CD4-positive, CD25-positive, alpha-beta regulatory T cell (primary cell): ENCODE measurements at regions not wholly inside any gene's neighbourhood (a gene's known extent, or its start where the extent isn't known, plus 50 kb on each side); places are given as distances from the start of the nearest gene placed in this dataset.

Experiments
- ATAC-seq, 2 donors: fragments of 150-1000 bp; cut with Tn5 transposase; one replicate each; pipeline ENCODE4 v1.10.0; 2021; ENCODE audit warnings: low read depth in 2 of 2, moderate number of reproducible peaks in 2 of 2, moderate library complexity in 1 of 2
- DNase-seq, 3 donors: peaks; one replicate each; pipeline versions ENCODE4 v3.0.0 to v3.0.0-alpha.2; 2012 to 2022; ENCODE audit warnings: mixed read lengths in 1 of 3
- H3K27ac ChIP-seq: one replicate; pipeline ENCODE4 v1.7.0; 2013; ENCODE audit warnings: mild to moderate bottlenecking, low read length; ENCODE audit not compliant: insufficient read depth, poor library complexity, severe bottlenecking
- H3K27me3 ChIP-seq: one replicate; pipeline ENCODE4 v1.7.0; 2013; ENCODE audit warnings: low read length; ENCODE audit not compliant: control insufficient read depth, insufficient read depth
- H3K36me3 ChIP-seq: one replicate; pipeline ENCODE4 v1.7.0; 2013; ENCODE audit warnings: mild to moderate bottlenecking, low read length, moderate library complexity; ENCODE audit not compliant: control insufficient read depth, insufficient read depth
- H3K4me1 ChIP-seq: 2 replicates; pipeline ENCODE4 v1.7.0; 2013; ENCODE audit warnings: mild to moderate bottlenecking, low read length; ENCODE audit not compliant: insufficient read depth, control insufficient read depth, poor library complexity, severe bottlenecking
- H3K4me3 ChIP-seq: one replicate; pipeline ENCODE4 v1.7.0; 2013; ENCODE audit warnings: low read depth, mild to moderate bottlenecking, low read length, moderate library complexity
- H3K9me3 ChIP-seq, 2 experiments: 1 replicate in 1 of 2; 2 replicates in 1 of 2; pipeline ENCODE4 v1.7.0; 2013; ENCODE audit warnings: low read length in 2 of 2, mild to moderate bottlenecking in 1 of 2, moderate library complexity in 1 of 2; ENCODE audit not compliant: control insufficient read depth in 2 of 2
- H3K27ac Mint-ChIP-seq, 3 donors: one replicate each; pipeline ENCODE4 v1.8.0; 2020 to 2022; ENCODE audit warnings: mild to moderate bottlenecking in 3 of 3, mixed read lengths in 3 of 3, moderate library complexity in 2 of 3
- H3K27me3 Mint-ChIP-seq: one replicate; pipeline ENCODE4 v1.8.0; 2022; ENCODE audit warnings: mild to moderate bottlenecking, mixed read lengths
- H3K36me3 Mint-ChIP-seq: one replicate; pipeline ENCODE4 v1.8.0; 2020; ENCODE audit warnings: mixed read lengths
- H3K4me1 Mint-ChIP-seq, 4 donors: one replicate each; pipeline ENCODE4 v1.8.0; 2020 to 2022; ENCODE audit warnings: mixed read lengths in 4 of 4, mild to moderate bottlenecking in 1 of 4
- H3K4me3 Mint-ChIP-seq, 4 donors: one replicate each; pipeline ENCODE4 v1.8.0; 2020 to 2022; ENCODE audit warnings: mild to moderate bottlenecking in 4 of 4, mixed read lengths in 4 of 4, moderate library complexity in 3 of 4
- H3K9me3 Mint-ChIP-seq, 7 donors: one replicate each; pipeline ENCODE4 v1.8.0; 2020 to 2022; ENCODE audit warnings: mixed read lengths in 7 of 7, mild to moderate bottlenecking in 3 of 7, moderate library complexity in 2 of 7

DNA sequence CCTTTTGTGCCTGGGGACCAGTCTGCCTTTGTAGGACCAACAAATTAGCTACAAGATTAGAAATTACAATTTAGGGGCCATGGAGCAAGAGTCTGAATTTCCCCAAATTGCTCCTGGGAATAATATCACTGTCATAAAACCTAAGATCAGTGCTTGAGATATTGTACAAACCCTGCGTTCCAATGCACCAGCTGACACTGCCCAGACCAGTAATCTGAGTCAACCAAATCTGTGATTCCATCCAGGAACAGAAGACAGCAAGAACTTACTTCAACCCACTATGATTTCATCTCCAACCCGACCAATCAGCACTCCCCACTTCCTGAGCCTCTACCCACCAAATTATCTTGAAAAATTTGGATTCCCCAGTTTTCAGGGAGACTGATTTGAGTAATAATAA lies 1305.0 kb upstream of the NRXN1 start:
- Mint-ChIP-seq H3K4me3 (no peak overlapping the region), H3K36me3 (no peaks in the 10 kb centered on the region), H3K27ac (no peak overlapping the region), H3K27me3 (no peaks in the 10 kb centered on the region), H3K4me1 (no peaks in the 10 kb centered on the region), H3K9me3 (peaks cover 2 to 18% (median 7%) of the 10 kb centered on the region in 7 donors)
- Histone ChIP-seq H3K36me3 (no peaks in the 10 kb centered on the region), H3K9me3 (peaks cover 0 to 5% of the 10 kb centered on the region in 2 experiments), H3K27me3 (no peaks in the 10 kb centered on the region), H3K27ac (no peak overlapping the region), H3K4me1 (no peaks in the 10 kb centered on the region), H3K4me3 (no peak overlapping the region)
- ATAC-seq (no peak), DNase-seq (no peak)

DNA sequence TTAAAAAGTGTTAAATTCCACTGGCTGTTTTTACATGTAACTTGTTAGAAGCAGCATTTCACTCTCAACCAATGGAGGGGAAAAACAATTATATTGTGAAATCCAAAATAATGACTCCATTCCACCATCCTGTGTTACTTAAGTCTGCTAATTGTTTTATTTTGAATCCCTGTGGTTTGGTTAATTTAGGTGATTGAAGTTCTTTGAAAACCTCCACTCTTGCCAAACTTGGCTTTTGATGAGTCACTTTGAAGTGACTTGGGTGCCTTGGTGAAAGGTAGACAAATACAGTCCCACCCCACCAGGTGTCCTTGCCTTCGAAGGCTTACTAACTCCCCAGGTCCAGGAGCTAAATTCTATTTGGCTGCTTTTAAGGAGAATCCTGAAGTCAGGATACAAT lies 1303.8 kb upstream of the NRXN1 start:
- no peaks in the 10 kb centered on the region for H3K4me1 Mint-ChIP-seq
- ATAC-seq = no peak
- no peaks in the 10 kb centered on the region for H3K27me3 Mint-ChIP-seq
- no peak for DNase-seq
- Histone ChIP-seq H3K36me3 (no peaks in the 10 kb centered on the region), H3K4me3 (no peak overlapping the region), H3K27me3 (no peaks in the 10 kb centered on the region), H3K27ac (no peak overlapping the region), H3K9me3 (peaks cover 0 to 5% of the 10 kb centered on the region in 2 experiments), H3K4me1 (no peaks in the 10 kb centered on the region)
- no peak overlapping the region for H3K27ac Mint-ChIP-seq
- H3K36me3 Mint-ChIP-seq = no peaks in the 10 kb centered on the region
- H3K4me3 Mint-ChIP-seq = no peak overlapping the region
- H3K9me3 Mint-ChIP-seq = peaks cover 2 to 12% (median 10%) of the 10 kb centered on the region in 7 donors

- Mint-ChIP-seq H3K4me3 (no peak overlapping the region), H3K27ac (no peak overlapping the region), H3K4me1 (no peaks in the 10 kb centered on the region), H3K9me3 (peaks cover 2 to 15% (median 10%) of the 10 kb centered on the region in 7 donors), H3K36me3 (no peaks in the 10 kb centered on the region), H3K27me3 (no peaks in the 10 kb centered on the region)
- Histone ChIP-seq H3K27ac (no peak overlapping the region), H3K4me3 (no peak overlapping the region), H3K36me3 (no peaks in the 10 kb centered on the region), H3K9me3 (peaks cover 0 to 5% of the 10 kb centered on the region in 2 experiments), H3K27me3 (no peaks in the 10 kb centered on the region), H3K4me1 (no peaks in the 10 kb centered on the region)
- ATAC-seq (no peak), DNase-seq (no peak)
These were observed 1302.3 kb upstream of the NRXN1 start for GRCh38 chr2:52334185-52334584.

- Histone ChIP-seq H3K4me1 (no peaks in the 10 kb centered on the region), H3K4me3 (no peak overlapping the region), H3K27ac (no peak overlapping the region), H3K36me3 (no peaks in the 10 kb centered on the region), H3K9me3 (peaks cover 5 to 16% of the 10 kb centered on the region in 2 experiments), H3K27me3 (no peaks in the 10 kb centered on the region)
- Mint-ChIP-seq H3K4me3 (no peak overlapping the region), H3K4me1 (no peaks in the 10 kb centered on the region), H3K27me3 (no peaks in the 10 kb centered on the region), H3K9me3 (peaks cover 0 to 34% (median 7%) of the 10 kb centered on the region in 7 donors), H3K36me3 (no peaks in the 10 kb centered on the region), H3K27ac (no peak overlapping the region)
- ATAC-seq = no peak
- no peak for DNase-seq
These were observed 1295.7 kb upstream of the NRXN1 start for GRCh38 chr2:52327641-52328040.

- ATAC-seq (no peak), DNase-seq (no peak)
- Histone ChIP-seq H3K9me3 (no peaks in the 10 kb centered on the region), H3K27ac (no peak overlapping the region), H3K27me3 (no peaks in the 10 kb centered on the region), H3K36me3 (no peaks in the 10 kb centered on the region), H3K4me1 (no peaks in the 10 kb centered on the region), H3K4me3 (no peak overlapping the region)
- no peak overlapping the region for H3K4me3 Mint-ChIP-seq
- H3K9me3 Mint-ChIP-seq = peaks cover 0 to 26% (median 5%) of the 10 kb centered on the region in 7 donors
- no peak overlapping the region for H3K27ac Mint-ChIP-seq
- H3K27me3 Mint-ChIP-seq = no peaks in the 10 kb centered on the region
- H3K36me3 Mint-ChIP-seq = no peaks in the 10 kb centered on the region
- no peaks in the 10 kb centered on the region for H3K4me1 Mint-ChIP-seq
These were observed 1282.3 kb upstream of the NRXN1 start for GRCh38 chr2:52314231-52314630.

- Histone ChIP-seq H3K4me3 (no peak overlapping the region), H3K27me3 (no peaks in the 10 kb centered on the region), H3K36me3 (no peaks in the 10 kb centered on the region), H3K9me3 (peaks cover 0 to 5% of the 10 kb centered on the region in 2 experiments), H3K27ac (no peak overlapping the region), H3K4me1 (no peaks in the 10 kb centered on the region)
- Mint-ChIP-seq H3K27ac (no peak overlapping the region), H3K4me3 (no peak overlapping the region), H3K36me3 (no peaks in the 10 kb centered on the region), H3K27me3 (no peaks in the 10 kb centered on the region), H3K4me1 (no peaks in the 10 kb centered on the region), H3K9me3 (peaks cover 0 to 24% (median 5%) of the 10 kb centered on the region in 7 donors)
- no peak for ATAC-seq
- no peak for DNase-seq
These were observed 1280.6 kb upstream of the NRXN1 start for GRCh38 chr2:52312486-52312885.

DNA sequence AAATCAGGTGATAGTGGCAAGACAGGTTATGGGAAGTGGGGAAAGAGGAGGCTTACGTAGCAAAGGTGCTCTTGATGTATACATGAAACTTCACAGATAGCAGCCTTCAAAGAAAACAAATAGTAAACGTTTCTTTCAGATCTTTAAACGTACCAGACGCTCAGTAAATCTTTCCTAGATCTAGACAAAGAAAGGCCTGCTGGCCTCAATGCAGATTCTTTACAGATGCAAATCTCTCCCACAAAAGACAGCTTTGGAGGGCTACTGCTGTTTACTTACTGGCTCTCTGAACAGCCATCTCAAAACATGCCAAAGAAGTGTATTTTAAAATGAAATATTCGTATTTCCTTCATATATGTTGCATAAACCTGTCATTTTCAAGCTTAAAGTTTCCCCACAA lies 1279.9 kb upstream of the NRXN1 start:
- Mint-ChIP-seq H3K36me3 (no peaks in the 10 kb centered on the region), H3K4me1 (no peaks in the 10 kb centered on the region), H3K27me3 (no peaks in the 10 kb centered on the region), H3K9me3 (peaks cover 0 to 24% (median 5%) of the 10 kb centered on the region in 7 donors), H3K4me3 (no peak overlapping the region), H3K27ac (no peak overlapping the region)
- H3K27me3 ChIP-seq = no peaks in the 10 kb centered on the region
- H3K36me3 ChIP-seq = no peaks in the 10 kb centered on the region
- H3K4me1 ChIP-seq = no peaks in the 10 kb centered on the region
- H3K9me3 ChIP-seq = peaks cover 0 to 5% of the 10 kb centered on the region in 2 experiments
- no peak for ATAC-seq
- DNase-seq = no peak
- H3K4me3 ChIP-seq = no peak overlapping the region
- no peak overlapping the region for H3K27ac ChIP-seq

- no peaks in the 10 kb centered on the region for H3K4me1 Mint-ChIP-seq
- H3K27ac Mint-ChIP-seq = no peak overlapping the region
- no peak overlapping the region for H3K4me3 ChIP-seq
- no peaks in the 10 kb centered on the region for H3K27me3 ChIP-seq
- no peak for ATAC-seq
- no peaks in the 10 kb centered on the region for H3K36me3 Mint-ChIP-seq
- no peaks in the 10 kb centered on the region for H3K4me1 ChIP-seq
- DNase-seq = no peak
- no peak overlapping the region for H3K27ac ChIP-seq
- H3K9me3 Mint-ChIP-seq = peaks cover under 1 to 30% (median 7%) of the 10 kb centered on the region in 7 donors
- no peaks in the 10 kb centered on the region for H3K36me3 ChIP-seq
- no peaks in the 10 kb centered on the region for H3K27me3 Mint-ChIP-seq
- peaks cover 0 to 16% of the 10 kb centered on the region in 2 experiments for H3K9me3 ChIP-seq
- H3K4me3 Mint-ChIP-seq = peak overlapping the region in 1 of 4 donors; percentile 47
These were observed 1276.2 kb upstream of the NRXN1 start for GRCh38 chr2:52308156-52308555.
